CD4-positive, CD25-positive, alpha-beta regulatory T cell (primary cell): ENCODE measurements at regions not wholly inside any gene's neighbourhood (a gene's known extent, or its start where the extent isn't known, plus 50 kb on each side); places are given as distances from the start of the nearest gene placed in this dataset.

Experiments used
- ATAC-seq, 2 donors: fragments of 150-1000 bp; cut with Tn5 transposase; one replicate each; pipeline ENCODE4 v1.10.0; 2021; ENCODE audit warnings: low read depth in 2 of 2, moderate number of reproducible peaks in 2 of 2, moderate library complexity in 1 of 2
- DNase-seq, 3 donors: peaks; one replicate each; pipeline versions ENCODE4 v3.0.0 to v3.0.0-alpha.2; 2012 to 2022; ENCODE audit warnings: mixed read lengths in 1 of 3
- H3K27ac ChIP-seq: one replicate; pipeline ENCODE4 v1.7.0; 2013; ENCODE audit warnings: mild to moderate bottlenecking, low read length; ENCODE audit not compliant: insufficient read depth, poor library complexity, severe bottlenecking
- H3K27me3 ChIP-seq: one replicate; pipeline ENCODE4 v1.7.0; 2013; ENCODE audit warnings: low read length; ENCODE audit not compliant: control insufficient read depth, insufficient read depth
- H3K36me3 ChIP-seq: one replicate; pipeline ENCODE4 v1.7.0; 2013; ENCODE audit warnings: mild to moderate bottlenecking, low read length, moderate library complexity; ENCODE audit not compliant: control insufficient read depth, insufficient read depth
- H3K4me1 ChIP-seq: 2 replicates; pipeline ENCODE4 v1.7.0; 2013; ENCODE audit warnings: mild to moderate bottlenecking, low read length; ENCODE audit not compliant: insufficient read depth, control insufficient read depth, poor library complexity, severe bottlenecking
- H3K4me3 ChIP-seq: one replicate; pipeline ENCODE4 v1.7.0; 2013; ENCODE audit warnings: low read depth, mild to moderate bottlenecking, low read length, moderate library complexity
- H3K9me3 ChIP-seq, 2 experiments: 1 replicate in 1 of 2; 2 replicates in 1 of 2; pipeline ENCODE4 v1.7.0; 2013; ENCODE audit warnings: low read length in 2 of 2, mild to moderate bottlenecking in 1 of 2, moderate library complexity in 1 of 2; ENCODE audit not compliant: control insufficient read depth in 2 of 2
- H3K27ac Mint-ChIP-seq, 3 donors: one replicate each; pipeline ENCODE4 v1.8.0; 2020 to 2022; ENCODE audit warnings: mild to moderate bottlenecking in 3 of 3, mixed read lengths in 3 of 3, moderate library complexity in 2 of 3
- H3K27me3 Mint-ChIP-seq: one replicate; pipeline ENCODE4 v1.8.0; 2022; ENCODE audit warnings: mild to moderate bottlenecking, mixed read lengths
- H3K36me3 Mint-ChIP-seq: one replicate; pipeline ENCODE4 v1.8.0; 2020; ENCODE audit warnings: mixed read lengths
- H3K4me1 Mint-ChIP-seq, 4 donors: one replicate each; pipeline ENCODE4 v1.8.0; 2020 to 2022; ENCODE audit warnings: mixed read lengths in 4 of 4, mild to moderate bottlenecking in 1 of 4
- H3K4me3 Mint-ChIP-seq, 4 donors: one replicate each; pipeline ENCODE4 v1.8.0; 2020 to 2022; ENCODE audit warnings: mild to moderate bottlenecking in 4 of 4, mixed read lengths in 4 of 4, moderate library complexity in 3 of 4
- H3K9me3 Mint-ChIP-seq, 7 donors: one replicate each; pipeline ENCODE4 v1.8.0; 2020 to 2022; ENCODE audit warnings: mixed read lengths in 7 of 7, mild to moderate bottlenecking in 3 of 7, moderate library complexity in 2 of 7

- Mint-ChIP-seq H3K9me3 (peaks cover 0 to 31% (median 9%) of the 10 kb centered on the region in 7 donors), H3K36me3 (no peaks in the 10 kb centered on the region), H3K27me3 (no peaks in the 10 kb centered on the region), H3K4me3 (no peak overlapping the region), H3K4me1 (no peaks in the 10 kb centered on the region), H3K27ac (no peak overlapping the region)
- Histone ChIP-seq H3K9me3 (no peaks in the 10 kb centered on the region), H3K27ac (no peak overlapping the region), H3K27me3 (no peaks in the 10 kb centered on the region), H3K36me3 (no peaks in the 10 kb centered on the region), H3K4me1 (no peaks in the 10 kb centered on the region), H3K4me3 (no peak overlapping the region)
- ATAC-seq (no peak), DNase-seq (no peak)
Observed at GRCh38 chr15:97140216-97140615, 809.7 kb downstream of the NR2F2 start.

- Mint-ChIP-seq H3K36me3 (no peaks in the 10 kb centered on the region), H3K4me1 (no peaks in the 10 kb centered on the region), H3K9me3 (peaks cover under 1 to 29% (median 8%) of the 10 kb centered on the region in 7 donors), H3K27me3 (no peaks in the 10 kb centered on the region), H3K27ac (no peak overlapping the region), H3K4me3 (no peak overlapping the region)
- no peaks in the 10 kb centered on the region for H3K27me3 ChIP-seq
- no peak overlapping the region for H3K4me3 ChIP-seq
- DNase-seq (no peak), ATAC-seq (no peak)
- no peaks in the 10 kb centered on the region for H3K9me3 ChIP-seq
- H3K36me3 ChIP-seq, result no peaks in the 10 kb centered on the region
- H3K27ac ChIP-seq, result no peak overlapping the region
- no peaks in the 10 kb centered on the region for H3K4me1 ChIP-seq
Observed at GRCh38 chr15:97141360-97141759, 810.9 kb downstream of the NR2F2 start.

GRCh38 chr15:97141871-97142270, 811.4 kb downstream of the NR2F2 start:
- ATAC-seq, result no peak
- no peaks in the 10 kb centered on the region for H3K9me3 ChIP-seq
- H3K27me3 ChIP-seq, result no peaks in the 10 kb centered on the region
- no peak overlapping the region for H3K27ac Mint-ChIP-seq
- no peaks in the 10 kb centered on the region for H3K4me1 Mint-ChIP-seq
- no peaks in the 10 kb centered on the region for H3K36me3 ChIP-seq
- H3K27ac ChIP-seq, result no peak overlapping the region
- no peaks in the 10 kb centered on the region for H3K27me3 Mint-ChIP-seq
- peaks cover 4 to 24% (median 8%) of the 10 kb centered on the region in 7 donors for H3K9me3 Mint-ChIP-seq
- H3K4me1 ChIP-seq, result no peaks in the 10 kb centered on the region
- H3K4me3 Mint-ChIP-seq, result no peak overlapping the region
- H3K4me3 ChIP-seq, result no peak overlapping the region
- DNase-seq, result no peak
- H3K36me3 Mint-ChIP-seq, result no peaks in the 10 kb centered on the region

- H3K9me3 Mint-ChIP-seq, result peaks cover 3 to 14% (median 5%) of the 10 kb centered on the region in 7 donors
- no peaks in the 10 kb centered on the region for H3K36me3 Mint-ChIP-seq
- no peak overlapping the region for H3K27ac Mint-ChIP-seq
- DNase-seq (no peak), ATAC-seq (no peak)
- H3K27me3 ChIP-seq, result no peaks in the 10 kb centered on the region
- no peak overlapping the region for H3K4me3 Mint-ChIP-seq
- H3K27ac ChIP-seq, result no peak overlapping the region
- H3K9me3 ChIP-seq, result peaks cover 0 to 1% of the 10 kb centered on the region in 2 experiments
- no peaks in the 10 kb centered on the region for H3K4me1 ChIP-seq
- H3K36me3 ChIP-seq, result no peaks in the 10 kb centered on the region
- no peak overlapping the region for H3K4me3 ChIP-seq
- no peaks in the 10 kb centered on the region for H3K4me1 Mint-ChIP-seq
- no peaks in the 10 kb centered on the region for H3K27me3 Mint-ChIP-seq
Observed at GRCh38 chr15:97143592-97144376, 813.3 kb downstream of the NR2F2 start.

- Histone ChIP-seq H3K4me1 (no peaks in the 10 kb centered on the region), H3K4me3 (no peak overlapping the region), H3K27ac (no peak overlapping the region), H3K9me3 (peaks cover 0 to 1% of the 10 kb centered on the region in 2 experiments), H3K27me3 (no peaks in the 10 kb centered on the region), H3K36me3 (no peaks in the 10 kb centered on the region)
- DNase-seq, result no peak
- no peak overlapping the region for H3K4me3 Mint-ChIP-seq
- no peaks in the 10 kb centered on the region for H3K27me3 Mint-ChIP-seq
- no peak overlapping the region for H3K27ac Mint-ChIP-seq
- peaks cover 1 to 11% (median 5%) of the 10 kb centered on the region in 7 donors for H3K9me3 Mint-ChIP-seq
- H3K36me3 Mint-ChIP-seq, result no peaks in the 10 kb centered on the region
- no peaks in the 10 kb centered on the region for H3K4me1 Mint-ChIP-seq
- ATAC-seq, result no peak
Observed at GRCh38 chr15:97144377-97144711, 813.8 kb downstream of the NR2F2 start.

GRCh38 chr15:97146929-97147870, 813.3 kb upstream of the ARRDC4 start:
- no peaks in the 10 kb centered on the region for H3K27me3 Mint-ChIP-seq
- no peak overlapping the region for H3K4me3 Mint-ChIP-seq
- Histone ChIP-seq H3K9me3 (peaks cover 0 to 4% of the 10 kb centered on the region in 2 experiments), H3K27ac (no peak overlapping the region), H3K4me3 (no peak overlapping the region), H3K36me3 (no peaks in the 10 kb centered on the region), H3K4me1 (no peaks in the 10 kb centered on the region), H3K27me3 (no peaks in the 10 kb centered on the region)
- no peaks in the 10 kb centered on the region for H3K36me3 Mint-ChIP-seq
- ATAC-seq (no peak), DNase-seq (no peak)
- H3K27ac Mint-ChIP-seq, result no peak overlapping the region
- H3K4me1 Mint-ChIP-seq, result no peaks in the 10 kb centered on the region
- H3K9me3 Mint-ChIP-seq, result peaks cover 4 to 21% (median 9%) of the 10 kb centered on the region in 7 donors

GRCh38 chr15:97153356-97153965, 807.0 kb upstream of the ARRDC4 start:
- peak overlapping the region in 1 of 3 donors; percentile 15 for H3K27ac Mint-ChIP-seq
- no peaks in the 10 kb centered on the region for H3K4me1 Mint-ChIP-seq
- Histone ChIP-seq H3K4me3 (no peak overlapping the region), H3K9me3 (peaks cover 3 to 6% of the 10 kb centered on the region in 2 experiments), H3K36me3 (no peaks in the 10 kb centered on the region), H3K27me3 (no peaks in the 10 kb centered on the region), H3K27ac (no peak overlapping the region), H3K4me1 (no peaks in the 10 kb centered on the region)
- no peaks in the 10 kb centered on the region for H3K27me3 Mint-ChIP-seq
- peaks cover 0 to 16% (median 8%) of the 10 kb centered on the region in 7 donors for H3K9me3 Mint-ChIP-seq
- DNase-seq, result no peak
- no peaks in the 10 kb centered on the region for H3K36me3 Mint-ChIP-seq
- H3K4me3 Mint-ChIP-seq, result no peak overlapping the region
- ATAC-seq, result no peak
